ENCODE measurements at regions not wholly inside any gene's neighbourhood (a gene's known extent, or its start where the extent isn't known, plus 50 kb on each side); places are given as distances from the start of the nearest gene placed in this dataset.
"Not testable (repeated sequence)": the region's sequence is repeated elsewhere in the genome, so short reads cannot be mapped to it uniquely, and the experiment has no call there.

- no peak for DNase-seq (ENCODE audit: low spot score in 2 of 2)
- no peak overlapping the region for H3K4me3 ChIP-seq
- H3K27ac ChIP-seq = no peak overlapping the region
- TF ChIP-seq, protein P1, sequence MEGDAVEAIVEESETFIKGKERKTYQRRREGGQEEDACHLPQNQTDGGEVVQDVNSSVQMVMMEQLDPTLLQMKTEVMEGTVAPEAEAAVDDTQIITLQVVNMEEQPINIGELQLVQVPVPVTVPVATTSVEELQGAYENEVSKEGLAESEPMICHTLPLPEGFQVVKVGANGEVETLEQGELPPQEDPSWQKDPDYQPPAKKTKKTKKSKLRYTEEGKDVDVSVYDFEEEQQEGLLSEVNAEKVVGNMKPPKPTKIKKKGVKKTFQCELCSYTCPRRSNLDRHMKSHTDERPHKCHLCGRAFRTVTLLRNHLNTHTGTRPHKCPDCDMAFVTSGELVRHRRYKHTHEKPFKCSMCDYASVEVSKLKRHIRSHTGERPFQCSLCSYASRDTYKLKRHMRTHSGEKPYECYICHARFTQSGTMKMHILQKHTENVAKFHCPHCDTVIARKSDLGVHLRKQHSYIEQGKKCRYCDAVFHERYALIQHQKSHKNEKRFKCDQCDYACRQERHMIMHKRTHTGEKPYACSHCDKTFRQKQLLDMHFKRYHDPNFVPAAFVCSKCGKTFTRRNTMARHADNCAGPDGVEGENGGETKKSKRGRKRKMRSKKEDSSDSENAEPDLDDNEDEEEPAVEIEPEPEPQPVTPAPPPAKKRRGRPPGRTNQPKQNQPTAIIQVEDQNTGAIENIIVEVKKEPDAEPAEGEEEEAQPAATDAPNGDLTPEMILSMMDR (IDR thresholded peaks at IDR 0.05) = no peak
- H3K27me3 ChIP-seq = no peaks in the 10 kb centered on the region
- peaks cover 0 to 7% of the 10 kb centered on the region in 2 donors for H3K4me1 ChIP-seq
- no peaks in the 10 kb centered on the region for H3K36me3 ChIP-seq
- H3K9me3 ChIP-seq = no peaks in the 10 kb centered on the region
- intact Hi-C loops (cut with DNase I) = no loop called here
Measured at GRCh38 chr17:21508211-21508610, 132.1 kb downstream of the KCNJ12 start.

DNA sequence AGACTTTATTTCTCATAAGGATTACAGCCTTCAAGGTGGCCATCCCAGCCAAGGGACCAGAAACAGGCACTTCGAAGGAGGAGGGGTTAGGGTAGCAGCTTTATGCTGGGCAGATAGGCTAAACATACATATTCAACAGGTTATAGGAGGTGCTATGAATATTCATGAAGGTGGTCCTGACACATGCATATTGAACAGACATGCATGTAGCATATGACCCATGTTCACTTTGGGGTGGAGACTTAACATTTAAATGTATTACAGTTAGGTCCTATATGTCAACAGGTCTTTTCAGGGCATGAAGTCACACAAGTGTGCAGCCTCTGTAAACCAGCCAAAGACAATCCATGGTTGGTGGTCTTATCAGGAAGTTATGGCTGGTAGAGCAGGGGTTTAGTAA is 133.2 kb downstream of the KCNJ12 start:
- H3K27me3 ChIP-seq; H3K27ac ChIP-seq; H3K4me1 ChIP-seq; intact Hi-C loops (cut with DNase I); H3K36me3 ChIP-seq; DNase-seq (ENCODE audit: low spot score in 2 of 2); H3K9me3 ChIP-seq; H3K4me3 ChIP-seq: not testable (repeated sequence)

GRCh38 chr17:21510686-21511362 is 134.7 kb downstream of the KCNJ12 start:
- no peak for DNase-seq (ENCODE audit: low spot score in 2 of 2)
- Histone ChIP-seq H3K4me1 (peaks cover 0 to 7% of the 10 kb centered on the region in 2 donors), H3K27ac (peak overlapping the region; percentile 45 to 49), H3K4me3 (peak overlapping the region; percentile 70 to 74), H3K36me3 (no peaks in the 10 kb centered on the region), H3K9me3 (no peaks in the 10 kb centered on the region), H3K27me3 (no peaks in the 10 kb centered on the region)
- intact Hi-C loops (cut with DNase I) = loop anchor here (1.0 to 5.0 kb wide), 4 partner anchors 54 to 469 kb away; partner anchors contain the start of gene USP22
- TF ChIP-seq, protein P1 (IDR thresholded peaks at IDR 0.05) = no peak

DNA sequence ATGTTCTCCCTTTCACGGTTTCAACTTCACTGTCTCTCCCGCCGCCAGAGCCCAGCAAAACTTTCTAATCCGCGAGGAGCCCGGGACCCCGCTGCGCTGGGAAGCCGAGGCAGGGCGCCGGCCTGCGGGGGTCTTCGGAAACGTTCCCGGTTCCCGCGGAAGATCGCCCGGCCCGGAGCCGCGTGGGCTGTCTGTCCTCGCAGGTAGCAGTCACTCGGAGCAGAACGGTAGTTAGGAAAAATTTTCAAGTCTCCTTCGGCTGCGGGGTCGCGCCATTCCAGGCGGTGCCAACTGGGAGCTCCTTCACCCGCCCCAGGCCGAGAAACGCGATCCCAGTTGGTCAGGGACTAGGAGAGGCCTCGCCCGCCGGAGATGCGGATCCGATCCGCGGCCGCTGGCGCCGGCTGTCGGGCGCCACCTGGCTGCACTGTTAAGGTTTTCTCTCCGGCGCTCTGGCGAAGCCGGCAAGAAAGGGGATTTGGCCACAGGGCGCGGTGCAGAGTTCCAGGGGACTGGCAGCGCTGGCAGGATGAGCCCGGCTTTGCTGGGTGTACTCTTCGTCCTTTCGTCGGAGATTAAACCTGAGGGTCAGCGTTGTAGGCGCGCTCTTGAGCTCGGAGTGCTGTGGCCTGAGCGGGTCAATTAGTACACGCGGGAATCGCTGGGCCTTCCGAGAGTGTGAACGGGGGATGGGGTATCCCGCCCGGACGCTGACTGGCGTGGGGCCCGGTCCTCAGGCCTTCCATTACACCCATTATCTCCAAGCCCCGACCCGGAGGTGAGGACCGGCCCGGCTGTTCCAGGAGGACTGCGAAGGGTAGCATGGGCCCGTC is 135.4 kb downstream of the KCNJ12 start:
- Histone ChIP-seq H3K9me3 (no peaks in the 10 kb centered on the region), H3K27me3 (no peaks in the 10 kb centered on the region), H3K4me3 (peak overlapping the region; percentile 70 to 74), H3K4me1 (peaks cover 0 to 7% of the 10 kb centered on the region in 2 donors), H3K27ac (peak overlapping the region; percentile 45 to 49), H3K36me3 (no peaks in the 10 kb centered on the region)
- intact Hi-C loops (cut with DNase I) = loop anchor here (1.0 to 5.0 kb wide), 5 partner anchors 54 to 469 kb away; partner anchors contain the start of gene USP22
- DNase-seq (ENCODE audit: low spot score in 2 of 2) = peak; percentile 21 to 91
- TF ChIP-seq, protein P1 (IDR thresholded peaks at IDR 0.05) = peak; percentile 35 to 81 (median 80)

DNA sequence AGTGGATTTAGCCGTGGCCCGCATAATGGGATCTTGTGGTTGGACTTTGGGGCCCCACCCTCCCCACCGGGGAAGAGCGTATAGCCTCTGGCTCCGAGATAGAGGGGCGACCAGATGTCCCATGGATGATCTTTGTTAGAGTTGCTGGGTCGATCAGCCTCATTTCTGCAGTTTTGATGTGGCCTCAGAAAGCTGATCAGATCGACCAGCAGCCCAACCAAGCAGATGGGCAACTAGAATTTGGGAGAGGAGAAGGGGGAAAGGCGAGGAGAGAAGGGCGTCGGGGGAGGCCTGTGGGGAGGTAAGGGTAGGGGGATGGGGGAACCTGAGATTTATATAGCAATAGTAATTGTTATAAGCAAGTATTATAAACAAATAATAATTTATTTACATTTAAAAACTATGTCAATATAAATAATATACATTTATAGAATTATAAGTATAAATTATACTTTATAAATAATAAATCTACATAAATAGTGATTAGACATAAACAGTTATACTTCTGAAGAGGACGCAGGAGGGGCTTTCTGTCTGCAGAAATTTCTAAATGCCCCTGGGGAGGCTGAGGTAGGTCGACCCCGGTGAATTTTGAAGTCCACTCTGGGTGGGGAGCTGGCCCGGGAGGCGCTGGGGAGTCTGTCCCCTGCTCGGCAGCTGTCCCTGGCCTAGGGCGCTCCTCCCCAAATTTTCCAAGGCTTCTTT is 136.3 kb downstream of the KCNJ12 start:
- Histone ChIP-seq H3K36me3 (no peaks in the 10 kb centered on the region), H3K27me3 (no peaks in the 10 kb centered on the region), H3K27ac (no peak overlapping the region), H3K4me1 (peaks cover 0 to 7% of the 10 kb centered on the region in 2 donors), H3K4me3 (peak overlapping the region in 1 of 2 donors; percentile 22), H3K9me3 (no peaks in the 10 kb centered on the region)
- DNase-seq (ENCODE audit: low spot score in 2 of 2) = no peak
- intact Hi-C loops (cut with DNase I) = loop anchor here (1.0 to 5.0 kb wide), 3 partner anchors 200 to 470 kb away; partner anchors contain the start of gene USP22
- TF ChIP-seq, protein P1 (IDR thresholded peaks at IDR 0.05) = no peak
